Neuronal stem cell (in vitro differentiated cells): ENCODE measurements at regions not wholly inside any gene's neighbourhood (a gene's known extent, or its start where the extent isn't known, plus 50 kb on each side); places are given as distances from the start of the nearest gene placed in this dataset.

ENCODE experiments used
- DNase-seq: peaks from one replicate; pipeline ENCODE4 v3.0.0-alpha.2; 2013; ENCODE audit warnings: low spot score
- H2AFZ ChIP-seq: one replicate; pipeline ENCODE4 v1.6.1; 2013; ENCODE audit warnings: mild to moderate bottlenecking, low read length, inconsistent platforms
- H2AK5ac ChIP-seq: 2 replicates; pipeline ENCODE4 v1.6.1; 2013; ENCODE audit warnings: low read depth, mild to moderate bottlenecking, inconsistent platforms, low read length, moderate library complexity, mixed read lengths
- H2BK120ac ChIP-seq: 2 replicates; pipeline ENCODE4 v1.6.1; 2013; ENCODE audit warnings: low read depth, mild to moderate bottlenecking, inconsistent platforms, low read length, moderate library complexity, mixed read lengths
- H2BK12ac ChIP-seq: one replicate; pipeline ENCODE4 v1.6.1; 2013; ENCODE audit warnings: low read length, inconsistent platforms
- H2BK15ac ChIP-seq: 2 replicates; pipeline ENCODE4 v1.6.1; 2013; ENCODE audit warnings: mild to moderate bottlenecking, low read length, inconsistent platforms, mixed read lengths
- H2BK5ac ChIP-seq: one replicate; pipeline ENCODE4 v1.6.1; 2013; ENCODE audit warnings: inconsistent platforms, mild to moderate bottlenecking, low read length, moderate library complexity
- H3K14ac ChIP-seq: one replicate; pipeline ENCODE4 v1.6.1; 2013; ENCODE audit warnings: low read length, inconsistent platforms
- H3K18ac ChIP-seq: 2 replicates; pipeline ENCODE4 v1.6.1; 2013; ENCODE audit warnings: low read length, inconsistent platforms
- H3K23ac ChIP-seq: 2 replicates; pipeline ENCODE4 v1.6.1; 2013; ENCODE audit warnings: low read depth, mild to moderate bottlenecking, mixed read lengths, low read length, inconsistent platforms; ENCODE audit not compliant: poor library complexity
- H3K27ac ChIP-seq: replicated peaks from 3 replicates; pipeline ENCODE4 v1.5.1; 2013; ENCODE audit warnings: low read length, inconsistent platforms
- H3K27me3 ChIP-seq, 3 experiments: 2 replicates each; pipeline ENCODE4 v1.6.1; 2013; ENCODE audit warnings: low read length in 3 of 3, mild to moderate bottlenecking in 2 of 3, inconsistent platforms in 1 of 3, low read depth in 1 of 3, mixed read lengths in 1 of 3, moderate library complexity in 1 of 3; ENCODE audit not compliant: control insufficient read depth in 3 of 3, insufficient read depth in 3 of 3
- H3K36me3 ChIP-seq, 2 donors: replicated peaks in 1 of 2; 2 replicates each; pipeline ENCODE4 v1.6.1; 2013; ENCODE audit warnings: low read length in 2 of 2; ENCODE audit not compliant: control insufficient read depth in 2 of 2, insufficient read depth in 2 of 2
- H3K4ac ChIP-seq: 2 replicates; pipeline ENCODE4 v1.6.1; 2013; ENCODE audit warnings: inconsistent platforms, mild to moderate bottlenecking, low read length, moderate library complexity
- H3K4me1 ChIP-seq, 2 donors: 1 replicate in 1 of 2; 2 replicates in 1 of 2; pipeline ENCODE4 v1.6.1; 2013; ENCODE audit warnings: low read length in 2 of 2, low read depth in 1 of 2; ENCODE audit not compliant: control insufficient read depth in 2 of 2, insufficient read depth in 1 of 2
- H3K4me2 ChIP-seq: one replicate; pipeline ENCODE4 v1.6.1; 2013; ENCODE audit warnings: mild to moderate bottlenecking, low read length, inconsistent platforms; ENCODE audit not compliant: insufficient read depth, poor library complexity, severe bottlenecking
- H3K4me3 ChIP-seq, 2 donors: 2 replicates each; pipeline ENCODE4 v1.5.1; 2013; ENCODE audit warnings: low read length in 2 of 2, mild to moderate bottlenecking in 2 of 2, inconsistent platforms in 1 of 2, moderate library complexity in 1 of 2
- H3K79me1 ChIP-seq: one replicate; pipeline ENCODE4 v1.6.1; 2013; ENCODE audit warnings: low read depth, mild to moderate bottlenecking, inconsistent platforms, low read length, moderate library complexity
- H3K9ac ChIP-seq: one replicate; pipeline ENCODE4 v1.6.1; 2013; ENCODE audit warnings: mild to moderate bottlenecking, low read depth, low read length, inconsistent platforms; ENCODE audit not compliant: poor library complexity
- H3K9me3 ChIP-seq, 2 donors: replicated peaks in 1 of 2; 2 replicates each; pipeline versions ENCODE3 to v1.6.1; 2013; ENCODE audit warnings: low read length in 2 of 2, mild to moderate bottlenecking in 2 of 2, inconsistent platforms in 1 of 2, low read depth in 1 of 2, mixed read lengths in 1 of 2, moderate library complexity in 1 of 2; ENCODE audit not compliant: control insufficient read depth in 2 of 2, insufficient read depth in 1 of 2
- H4K8ac ChIP-seq: one replicate; pipeline ENCODE4 v1.6.1; 2013; ENCODE audit warnings: low read depth, mild to moderate bottlenecking, inconsistent platforms, low read length, moderate library complexity
- H4K91ac ChIP-seq: one replicate; pipeline ENCODE4 v1.6.1; 2013; ENCODE audit warnings: low read length, low read depth, mild to moderate bottlenecking, inconsistent platforms; ENCODE audit not compliant: poor library complexity
- WGBS, 2 donors: extraction: QIAGEN DNeasy Blood & Tissue Kit; methylation state at CpG; one replicate each; pipeline ENCODE4 v1.1.7; 2013; ENCODE audit warnings: missing lambda C conversion rate in 2 of 2, mixed read lengths in 1 of 2; ENCODE audit not compliant: insufficient read length in 2 of 2, insufficient replicate concordance in 1 of 2; ENCODE audit errors: extremely low coverage in 2 of 2; 5-methylcytosine and 5-hydroxymethylcytosine counted together

DNA sequence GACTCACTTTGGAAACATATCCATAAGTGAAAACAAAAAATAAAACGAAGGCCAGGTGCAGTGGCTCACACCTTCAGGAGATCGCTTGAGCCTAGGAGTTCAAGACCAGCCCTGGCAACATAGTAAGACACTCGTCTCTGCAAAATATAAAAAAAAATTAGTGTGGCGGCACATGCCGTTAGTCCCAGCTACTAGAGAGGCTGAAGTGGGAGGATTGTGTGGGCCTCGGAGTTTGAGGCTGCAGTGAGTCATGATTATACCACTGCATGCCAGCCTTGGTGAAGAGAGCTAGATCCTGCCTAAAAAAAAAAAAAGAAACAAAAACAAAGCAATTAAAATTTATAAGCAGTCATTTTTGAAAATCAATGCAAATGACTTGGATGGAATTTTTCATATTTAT is 54.7 kb upstream of the NANOGP8 start:
- Histone ChIP-seq H3K23ac (no peak overlapping the region), H3K9ac (no peak overlapping the region), H3K4me3 (no peak overlapping the region), H2BK5ac (no peak overlapping the region), H4K91ac (no peak overlapping the region), H2BK15ac (no peak overlapping the region), H3K27me3 (peaks cover 0 to 2% (median 0%) of the 10 kb centered on the region in 3 experiments), H3K27ac (no peak overlapping the region), H3K4me2 (no peak overlapping the region), H4K8ac (no peak overlapping the region), H2AK5ac (no peak overlapping the region), H3K4ac (no peak overlapping the region), H3K36me3 (no peaks in the 10 kb centered on the region), H3K14ac (no peak overlapping the region), H3K18ac (no peak overlapping the region), H2BK120ac (no peak overlapping the region), H2BK12ac (no peak overlapping the region), H3K4me1 (peaks cover 0 to 3% of the 10 kb centered on the region in 2 donors), H3K79me1 (no peaks in the 10 kb centered on the region), H3K9me3 (peaks cover 0 to 3% of the 10 kb centered on the region in 2 donors), H2AFZ (no peak overlapping the region)
- DNase-seq, result no peak
- WGBS, 2 donors, result no CpG with 5 or more reads among the region's 6 CpGs

DNA sequence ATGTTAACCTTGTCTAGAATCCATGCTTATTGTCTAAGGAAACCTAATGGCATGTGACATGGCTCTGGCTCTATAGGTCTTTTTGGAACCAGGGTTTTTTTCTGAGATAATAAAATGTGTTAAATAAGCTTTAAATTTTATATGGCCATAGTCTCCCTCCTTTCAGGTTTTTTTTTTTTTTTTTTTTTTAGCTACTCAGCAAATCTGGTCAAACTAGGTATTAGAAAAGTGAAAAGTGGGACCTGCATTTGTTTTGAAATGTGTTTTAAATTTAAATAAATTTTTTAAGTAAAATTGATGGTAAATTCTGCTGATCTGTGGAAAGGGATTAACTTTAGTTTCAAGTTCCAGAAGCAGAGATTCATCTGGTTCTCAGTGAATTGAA is 52.1 kb upstream of the NANOGP8 start:
- Histone ChIP-seq H2AK5ac (no peak overlapping the region), H3K4ac (no peak overlapping the region), H3K23ac (no peak overlapping the region), H3K4me3 (no peak overlapping the region), H4K91ac (no peak overlapping the region), H3K18ac (no peak overlapping the region), H3K4me2 (no peak overlapping the region), H2BK120ac (no peak overlapping the region), H3K14ac (no peak overlapping the region), H2AFZ (no peak overlapping the region), H3K79me1 (no peaks in the 10 kb centered on the region), H3K27me3 (peaks cover 0 to 2% (median 0%) of the 10 kb centered on the region in 3 experiments), H3K36me3 (no peaks in the 10 kb centered on the region), H2BK12ac (no peak overlapping the region), H2BK15ac (no peak overlapping the region), H3K9me3 (peaks cover 0 to 3% of the 10 kb centered on the region in 2 donors), H3K27ac (no peak overlapping the region), H4K8ac (no peak overlapping the region), H2BK5ac (no peak overlapping the region), H3K9ac (no peak overlapping the region), H3K4me1 (no peaks in the 10 kb centered on the region)
- DNase-seq, result no peak

DNA sequence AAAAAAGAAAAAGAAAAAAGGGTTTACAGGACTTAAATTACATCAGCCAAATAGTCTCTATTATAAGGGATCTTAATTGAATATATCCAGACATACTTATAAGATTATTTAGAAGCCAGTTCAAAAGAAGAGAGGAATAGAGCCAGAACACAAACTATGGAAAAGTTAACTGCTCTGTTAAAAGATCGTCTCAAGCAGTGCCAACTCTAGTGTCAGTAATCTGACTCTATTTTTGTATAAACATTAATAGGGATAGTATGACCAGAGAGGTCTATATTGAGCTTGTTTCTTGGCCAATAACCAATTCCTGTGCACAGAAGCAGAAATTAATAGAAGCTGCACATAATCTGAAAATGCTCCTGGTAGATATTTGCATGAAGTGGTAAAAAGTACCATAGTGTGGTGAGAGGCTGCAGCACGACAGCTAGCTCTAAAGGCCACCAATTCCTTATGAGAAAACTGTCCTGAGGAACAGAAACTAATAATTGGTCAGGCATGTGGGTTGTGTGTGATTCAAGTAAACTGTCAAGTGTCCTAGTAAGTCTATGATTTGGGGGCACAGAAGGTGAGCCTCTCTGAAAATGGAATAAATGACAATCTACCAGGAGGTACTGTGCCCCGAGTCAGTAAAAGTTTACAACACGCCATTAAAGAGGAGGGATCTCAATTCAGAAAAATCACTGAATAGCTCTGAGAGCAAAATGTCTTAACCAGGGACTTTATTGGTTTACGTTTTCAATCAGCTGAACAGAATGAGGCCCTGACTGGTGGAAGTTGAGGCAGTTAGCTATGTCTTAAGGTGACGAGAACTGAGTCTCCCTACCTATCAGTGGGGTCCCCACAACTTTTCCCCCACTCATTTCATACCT is 51.5 kb upstream of the NANOGP8 start:
- H3K27me3 ChIP-seq, result peaks cover 0 to 2% (median 0%) of the 10 kb centered on the region in 3 experiments
- no peak overlapping the region for H3K27ac ChIP-seq
- H4K91ac ChIP-seq, result no peak overlapping the region
- H3K36me3 ChIP-seq, result no peaks in the 10 kb centered on the region
- no peak overlapping the region for H2BK120ac ChIP-seq
- no peak overlapping the region for H3K4ac ChIP-seq
- H3K18ac ChIP-seq, result no peak overlapping the region
- H2BK12ac ChIP-seq, result no peak overlapping the region
- no peak overlapping the region for H2AK5ac ChIP-seq
- H3K23ac ChIP-seq, result no peak overlapping the region
- no peak overlapping the region for H3K14ac ChIP-seq
- no peak for DNase-seq
- no peak overlapping the region for H2BK15ac ChIP-seq
- H3K9ac ChIP-seq, result no peak overlapping the region
- WGBS, 2 donors, result no CpG with 5 or more reads among the region's 6 CpGs
- H4K8ac ChIP-seq, result no peak overlapping the region
- H3K4me1 ChIP-seq, result no peaks in the 10 kb centered on the region
- H3K79me1 ChIP-seq, result no peaks in the 10 kb centered on the region
- no peak overlapping the region for H3K4me3 ChIP-seq
- H3K4me2 ChIP-seq, result no peak overlapping the region
- peaks cover 0 to 3% of the 10 kb centered on the region in 2 donors for H3K9me3 ChIP-seq
- H2AFZ ChIP-seq, result no peak overlapping the region
- H2BK5ac ChIP-seq, result no peak overlapping the region
